ENCODE measurements at regions not wholly inside any gene's neighbourhood (a gene's known extent, or its start where the extent isn't known, plus 50 kb on each side); places are given as distances from the start of the nearest gene placed in this dataset.

DNA sequence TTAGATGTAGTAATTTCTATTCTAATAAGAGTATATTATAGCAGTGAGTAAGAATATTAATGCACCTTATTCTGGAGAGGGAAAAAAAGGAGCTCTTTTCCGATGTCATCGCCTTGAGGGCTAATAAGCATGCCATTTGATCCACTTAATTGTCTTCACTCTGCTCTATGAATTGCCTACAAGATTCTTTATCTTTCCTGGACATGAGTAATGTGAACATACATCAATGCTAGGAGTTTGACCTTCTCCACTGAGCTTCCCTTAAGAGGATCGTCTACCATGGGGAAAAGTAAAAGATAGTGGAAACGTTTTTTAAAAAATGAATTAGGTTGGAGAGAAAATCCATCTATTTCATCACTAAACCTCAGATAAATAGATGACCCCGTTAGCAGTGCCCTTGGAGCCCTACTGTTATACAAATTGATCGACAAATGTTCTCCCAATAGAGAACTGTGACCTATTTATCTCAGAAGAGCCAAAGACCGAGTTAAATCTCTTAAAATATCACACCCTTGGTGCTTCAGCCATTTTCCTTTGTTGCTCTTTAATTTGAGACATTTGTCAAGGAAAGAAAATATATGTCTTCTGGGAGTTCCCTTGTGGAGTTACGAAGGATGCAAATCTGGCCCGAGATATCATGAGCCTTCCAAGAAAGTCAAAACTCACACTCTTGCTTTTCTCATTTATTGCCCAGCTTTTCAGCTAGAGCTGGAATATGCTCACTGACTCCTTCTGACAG, 898.5 kb downstream of the KCNJ2 start:
- TF ChIP-seq, protein P1, sequence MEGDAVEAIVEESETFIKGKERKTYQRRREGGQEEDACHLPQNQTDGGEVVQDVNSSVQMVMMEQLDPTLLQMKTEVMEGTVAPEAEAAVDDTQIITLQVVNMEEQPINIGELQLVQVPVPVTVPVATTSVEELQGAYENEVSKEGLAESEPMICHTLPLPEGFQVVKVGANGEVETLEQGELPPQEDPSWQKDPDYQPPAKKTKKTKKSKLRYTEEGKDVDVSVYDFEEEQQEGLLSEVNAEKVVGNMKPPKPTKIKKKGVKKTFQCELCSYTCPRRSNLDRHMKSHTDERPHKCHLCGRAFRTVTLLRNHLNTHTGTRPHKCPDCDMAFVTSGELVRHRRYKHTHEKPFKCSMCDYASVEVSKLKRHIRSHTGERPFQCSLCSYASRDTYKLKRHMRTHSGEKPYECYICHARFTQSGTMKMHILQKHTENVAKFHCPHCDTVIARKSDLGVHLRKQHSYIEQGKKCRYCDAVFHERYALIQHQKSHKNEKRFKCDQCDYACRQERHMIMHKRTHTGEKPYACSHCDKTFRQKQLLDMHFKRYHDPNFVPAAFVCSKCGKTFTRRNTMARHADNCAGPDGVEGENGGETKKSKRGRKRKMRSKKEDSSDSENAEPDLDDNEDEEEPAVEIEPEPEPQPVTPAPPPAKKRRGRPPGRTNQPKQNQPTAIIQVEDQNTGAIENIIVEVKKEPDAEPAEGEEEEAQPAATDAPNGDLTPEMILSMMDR (IDR thresholded peaks at IDR 0.05) = no peak
- no peak for TF ChIP-seq POLR2AphosphoS5 (IDR thresholded peaks at IDR 0.05)
- TF ChIP-seq POLR2A (IDR thresholded peaks at IDR 0.05) = no peak
